ENCODE measurements at regions not wholly inside any gene's neighbourhood (a gene's known extent, or its start where the extent isn't known, plus 50 kb on each side); places are given as distances from the start of the nearest gene placed in this dataset.
"Not testable (repeated sequence)": the region's sequence is repeated elsewhere in the genome, so short reads cannot be mapped to it uniquely, and the experiment has no call there.

- not testable (repeated sequence) for H3K36me3 ChIP-seq (ENCODE audit: insufficient read depth, low read length); H3K4me1 ChIP-seq (ENCODE audit: insufficient read depth, low read length); H3K4me1 Mint-ChIP-seq (ENCODE audit: low read depth, unreplicated experiment); H3K27ac ChIP-seq (ENCODE audit: low read depth, low read length); H3K27me3 ChIP-seq (ENCODE audit: insufficient read depth, low read length); H2AFZ ChIP-seq (ENCODE audit: low read depth, low read length); H3K27me3 Mint-ChIP-seq (ENCODE audit: low read depth, unreplicated experiment); FAIRE-seq; H3K27ac Mint-ChIP-seq (ENCODE audit: unreplicated experiment); H3K9ac ChIP-seq (ENCODE audit: low read length); H3K36me3 Mint-ChIP-seq (ENCODE audit: low read depth, unreplicated experiment); H3K79me2 ChIP-seq (ENCODE audit: insufficient read depth, low read length); H4K20me1 ChIP-seq (ENCODE audit: insufficient read depth, low read length); H3K4me2 ChIP-seq (ENCODE audit: low read length); DNase-seq (ENCODE audit: low read depth); H3K4me3 Mint-ChIP-seq (ENCODE audit: unreplicated experiment); H3K9me3 Mint-ChIP-seq (ENCODE audit: unreplicated experiment); H3K4me3 ChIP-seq (ENCODE audit: insufficient read depth, low read depth, low read length); H3K9me3 ChIP-seq (ENCODE audit: insufficient read depth, low read depth, low read length)
Measured at GRCh38 chr16:16549710-16550109, 170.8 kb downstream of the NPIPA7 start.

DNA sequence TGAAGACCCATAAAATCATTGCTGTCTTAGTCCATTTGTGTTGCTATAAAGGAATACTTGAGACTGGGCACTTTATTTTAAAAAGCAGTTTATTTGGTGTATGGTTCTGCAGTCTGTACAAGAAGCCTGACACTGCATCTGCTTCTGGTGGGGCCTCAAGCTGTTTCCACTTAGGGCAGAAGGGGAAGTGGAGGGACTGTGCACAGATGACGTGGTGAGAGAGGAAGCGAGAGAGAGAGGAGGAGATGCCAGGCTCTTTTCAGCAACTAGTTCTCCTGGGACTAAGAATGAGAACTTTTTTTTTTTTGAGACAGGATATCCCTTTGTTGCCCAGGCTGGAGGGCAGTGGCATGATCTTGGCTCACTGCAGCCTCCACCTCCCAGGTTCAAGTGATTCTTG, 171.9 kb downstream of the NPIPA7 start:
- H3K9me3 ChIP-seq (ENCODE audit: insufficient read depth, low read depth, low read length); H3K36me3 Mint-ChIP-seq (ENCODE audit: low read depth, unreplicated experiment); H3K79me2 ChIP-seq (ENCODE audit: insufficient read depth, low read length); H3K27me3 Mint-ChIP-seq (ENCODE audit: low read depth, unreplicated experiment); H3K4me3 Mint-ChIP-seq (ENCODE audit: unreplicated experiment); H3K27ac ChIP-seq (ENCODE audit: low read depth, low read length); H3K4me2 ChIP-seq (ENCODE audit: low read length); H3K27ac Mint-ChIP-seq (ENCODE audit: unreplicated experiment); DNase-seq (ENCODE audit: low read depth); H4K20me1 ChIP-seq (ENCODE audit: insufficient read depth, low read length); H3K4me1 ChIP-seq (ENCODE audit: insufficient read depth, low read length); H3K9me3 Mint-ChIP-seq (ENCODE audit: unreplicated experiment); H3K4me3 ChIP-seq (ENCODE audit: insufficient read depth, low read depth, low read length); H3K4me1 Mint-ChIP-seq (ENCODE audit: low read depth, unreplicated experiment); FAIRE-seq; H3K9ac ChIP-seq (ENCODE audit: low read length); H2AFZ ChIP-seq (ENCODE audit: low read depth, low read length); H3K36me3 ChIP-seq (ENCODE audit: insufficient read depth, low read length); H3K27me3 ChIP-seq (ENCODE audit: insufficient read depth, low read length): not testable (repeated sequence)

DNA sequence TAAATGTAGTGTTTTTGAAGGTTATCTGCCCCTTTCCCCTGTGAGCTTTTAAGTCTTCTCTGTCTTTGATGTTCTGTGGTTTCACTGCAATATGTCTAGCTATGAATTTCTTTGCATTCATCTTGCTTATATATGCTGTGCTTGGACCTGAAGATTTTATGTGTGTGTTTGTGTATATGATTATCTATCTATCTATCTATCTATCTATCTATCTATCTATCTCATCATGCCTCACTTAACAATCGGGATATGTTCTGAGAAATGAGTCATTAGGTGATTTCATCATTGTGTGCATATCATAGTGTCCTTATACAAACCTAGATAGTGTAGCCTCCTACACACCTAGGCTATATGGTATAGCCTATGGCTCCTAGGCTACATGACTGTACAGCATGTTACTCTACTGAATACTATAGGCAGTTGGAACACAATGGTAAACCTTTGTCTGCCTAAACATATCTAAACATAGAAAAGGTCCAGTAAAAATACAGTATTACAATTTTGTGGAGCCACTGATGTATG, 173.9 kb downstream of the NPIPA7 start:
- not testable (repeated sequence) for DNase-seq (ENCODE audit: low read depth); H3K27ac ChIP-seq (ENCODE audit: low read depth, low read length); H3K9me3 Mint-ChIP-seq (ENCODE audit: unreplicated experiment); FAIRE-seq; H3K4me1 Mint-ChIP-seq (ENCODE audit: low read depth, unreplicated experiment); H3K27me3 Mint-ChIP-seq (ENCODE audit: low read depth, unreplicated experiment); H4K20me1 ChIP-seq (ENCODE audit: insufficient read depth, low read length); H3K79me2 ChIP-seq (ENCODE audit: insufficient read depth, low read length); H3K4me2 ChIP-seq (ENCODE audit: low read length); H3K27me3 ChIP-seq (ENCODE audit: insufficient read depth, low read length); H3K36me3 ChIP-seq (ENCODE audit: insufficient read depth, low read length); H2AFZ ChIP-seq (ENCODE audit: low read depth, low read length); H3K36me3 Mint-ChIP-seq (ENCODE audit: low read depth, unreplicated experiment); H3K4me3 ChIP-seq (ENCODE audit: insufficient read depth, low read depth, low read length); H3K4me3 Mint-ChIP-seq (ENCODE audit: unreplicated experiment); H3K9ac ChIP-seq (ENCODE audit: low read length); H3K4me1 ChIP-seq (ENCODE audit: insufficient read depth, low read length); H3K27ac Mint-ChIP-seq (ENCODE audit: unreplicated experiment); H3K9me3 ChIP-seq (ENCODE audit: insufficient read depth, low read depth, low read length)

DNA sequence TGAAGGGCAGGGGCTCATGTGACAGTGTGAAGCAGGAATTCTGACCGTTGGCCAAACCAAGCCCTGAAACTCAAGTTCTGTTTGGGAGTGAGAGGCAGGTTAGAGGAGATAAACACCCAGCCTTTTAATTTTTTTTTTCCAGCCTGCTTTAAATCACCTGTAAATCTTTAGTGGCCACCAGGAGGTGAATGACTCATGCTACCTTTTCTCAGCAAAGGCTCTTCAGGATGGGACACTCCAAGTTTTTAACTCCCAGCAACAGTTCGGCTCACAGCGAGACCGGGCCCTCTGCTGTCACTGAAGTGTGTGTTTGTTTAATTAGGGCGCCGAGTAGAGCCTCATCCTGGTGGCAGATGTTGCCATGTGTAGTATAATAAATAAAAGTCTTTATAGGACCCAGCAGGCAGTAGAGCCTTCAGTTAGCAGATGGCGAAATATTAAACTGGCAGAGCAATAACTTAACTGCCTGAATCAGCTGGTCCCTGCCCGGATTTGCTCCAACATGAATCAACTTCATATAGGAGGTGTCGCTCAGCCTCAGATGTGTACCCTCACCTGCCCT, 180.3 kb downstream of the NPIPA7 start:
- not testable (repeated sequence) for H3K36me3 Mint-ChIP-seq (ENCODE audit: low read depth, unreplicated experiment); H3K4me3 ChIP-seq (ENCODE audit: insufficient read depth, low read depth, low read length); H3K79me2 ChIP-seq (ENCODE audit: insufficient read depth, low read length); H3K27me3 Mint-ChIP-seq (ENCODE audit: low read depth, unreplicated experiment); H3K9me3 ChIP-seq (ENCODE audit: insufficient read depth, low read depth, low read length); H3K4me2 ChIP-seq (ENCODE audit: low read length); H3K9ac ChIP-seq (ENCODE audit: low read length); H3K4me1 ChIP-seq (ENCODE audit: insufficient read depth, low read length); H3K27ac Mint-ChIP-seq (ENCODE audit: unreplicated experiment); H3K4me3 Mint-ChIP-seq (ENCODE audit: unreplicated experiment); H3K27ac ChIP-seq (ENCODE audit: low read depth, low read length); H3K36me3 ChIP-seq (ENCODE audit: insufficient read depth, low read length); H4K20me1 ChIP-seq (ENCODE audit: insufficient read depth, low read length); H3K4me1 Mint-ChIP-seq (ENCODE audit: low read depth, unreplicated experiment); H3K9me3 Mint-ChIP-seq (ENCODE audit: unreplicated experiment); H3K27me3 ChIP-seq (ENCODE audit: insufficient read depth, low read length); DNase-seq (ENCODE audit: low read depth); H2AFZ ChIP-seq (ENCODE audit: low read depth, low read length); FAIRE-seq

DNA sequence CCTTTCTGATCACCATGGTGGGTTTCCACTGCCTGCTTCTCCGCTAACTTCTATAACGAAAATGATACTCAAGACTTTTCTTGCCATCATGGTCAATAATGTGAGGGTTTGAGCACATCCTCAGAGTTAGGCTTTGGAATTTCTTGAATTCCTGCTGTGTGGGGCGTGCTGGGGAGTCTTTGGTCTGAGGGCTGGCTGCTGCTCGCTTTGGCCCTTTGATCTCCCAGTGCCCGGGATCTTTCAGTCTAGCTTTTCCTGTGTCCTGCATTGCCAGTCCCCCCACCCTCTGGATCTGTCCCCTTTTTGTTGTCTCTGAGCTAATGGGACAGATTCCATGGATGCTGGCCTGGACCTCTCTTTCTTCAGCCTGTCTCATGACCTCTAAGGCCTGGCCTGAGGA, 182.6 kb downstream of the NPIPA7 start:
- H3K9me3 ChIP-seq (ENCODE audit: insufficient read depth, low read depth, low read length); H3K4me2 ChIP-seq (ENCODE audit: low read length); H2AFZ ChIP-seq (ENCODE audit: low read depth, low read length); H3K36me3 ChIP-seq (ENCODE audit: insufficient read depth, low read length); H3K36me3 Mint-ChIP-seq (ENCODE audit: low read depth, unreplicated experiment); H3K27me3 ChIP-seq (ENCODE audit: insufficient read depth, low read length); H3K27me3 Mint-ChIP-seq (ENCODE audit: low read depth, unreplicated experiment); H3K27ac ChIP-seq (ENCODE audit: low read depth, low read length); H3K9me3 Mint-ChIP-seq (ENCODE audit: unreplicated experiment); H3K4me3 ChIP-seq (ENCODE audit: insufficient read depth, low read depth, low read length); H3K79me2 ChIP-seq (ENCODE audit: insufficient read depth, low read length); DNase-seq (ENCODE audit: low read depth); FAIRE-seq; H3K4me1 Mint-ChIP-seq (ENCODE audit: low read depth, unreplicated experiment); H3K4me1 ChIP-seq (ENCODE audit: insufficient read depth, low read length); H3K27ac Mint-ChIP-seq (ENCODE audit: unreplicated experiment); H3K4me3 Mint-ChIP-seq (ENCODE audit: unreplicated experiment); H4K20me1 ChIP-seq (ENCODE audit: insufficient read depth, low read length); H3K9ac ChIP-seq (ENCODE audit: low read length): not testable (repeated sequence)

DNA sequence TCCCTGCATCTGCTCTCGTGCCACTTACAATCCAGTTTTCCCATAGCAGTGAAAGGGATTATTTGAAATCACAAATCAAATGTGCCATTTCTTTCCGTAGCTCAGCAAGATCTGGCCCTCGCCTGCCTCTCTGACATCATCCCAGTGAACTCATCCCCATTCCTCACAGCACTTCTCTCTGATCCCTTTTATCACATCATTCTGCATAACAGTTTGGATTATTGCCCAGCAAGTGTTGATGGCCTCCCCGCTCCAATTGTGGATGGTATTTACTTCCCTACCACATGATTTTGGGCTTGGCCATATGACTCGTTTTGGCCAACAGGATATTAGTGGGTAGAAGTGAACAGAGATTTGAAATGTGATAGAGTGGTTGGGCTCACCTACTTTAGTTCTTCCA, 185.0 kb downstream of the NPIPA7 start:
- H3K36me3 ChIP-seq (ENCODE audit: insufficient read depth, low read length); H3K4me3 ChIP-seq (ENCODE audit: insufficient read depth, low read depth, low read length); H3K27ac ChIP-seq (ENCODE audit: low read depth, low read length); H3K79me2 ChIP-seq (ENCODE audit: insufficient read depth, low read length); H3K4me1 Mint-ChIP-seq (ENCODE audit: low read depth, unreplicated experiment); H3K27ac Mint-ChIP-seq (ENCODE audit: unreplicated experiment); H3K27me3 Mint-ChIP-seq (ENCODE audit: low read depth, unreplicated experiment); H3K27me3 ChIP-seq (ENCODE audit: insufficient read depth, low read length); DNase-seq (ENCODE audit: low read depth); H4K20me1 ChIP-seq (ENCODE audit: insufficient read depth, low read length); H3K36me3 Mint-ChIP-seq (ENCODE audit: low read depth, unreplicated experiment); H3K4me2 ChIP-seq (ENCODE audit: low read length); H3K9ac ChIP-seq (ENCODE audit: low read length); H2AFZ ChIP-seq (ENCODE audit: low read depth, low read length); H3K4me3 Mint-ChIP-seq (ENCODE audit: unreplicated experiment); H3K4me1 ChIP-seq (ENCODE audit: insufficient read depth, low read length); FAIRE-seq; H3K9me3 Mint-ChIP-seq (ENCODE audit: unreplicated experiment); H3K9me3 ChIP-seq (ENCODE audit: insufficient read depth, low read depth, low read length): not testable (repeated sequence)

Measured in astrocyte (in vitro differentiated cells and primary cell).